Sigmoid colon (tissue), 4 donors: ENCODE measurements at regions not wholly inside any gene's neighbourhood (a gene's known extent, or its start where the extent isn't known, plus 50 kb on each side); places are given as distances from the start of the nearest gene placed in this dataset.

Experiments used
- CTCF ChIP-seq, 4 experiments: fragments of 450-650 bp in 3 of 4; fragments of 200-600 bp in 1 of 4; IDR thresholded peaks; one replicate each; pipeline ENCODE4 v1.5.1; 2016 to 2019; ENCODE audit warnings: antibody characterized with exemption in 4 of 4, mild to moderate bottlenecking in 3 of 4, moderate library complexity in 2 of 4
- POLR2A ChIP-seq, 2 donors: fragments of 450-650 bp; IDR thresholded peaks; one replicate each; pipeline ENCODE4 v1.6.1; 2016; ENCODE audit warnings: antibody characterized with exemption in 2 of 2, mild to moderate bottlenecking in 2 of 2, moderate library complexity in 2 of 2
- POLR2AphosphoS5 ChIP-seq, 4 donors: sonication (generic); formaldehyde crosslinking; IDR thresholded peaks; one replicate each; pipeline ENCODE4 v1.6.1; 2017; ENCODE audit warnings: antibody characterized with exemption in 4 of 4

GRCh38 chr12:67885375-67886169, 103.7 kb upstream of the IFNG-AS1 start:
- TF ChIP-seq CTCF (IDR thresholded peaks at IDR 0.05) (no peak), POLR2A (IDR thresholded peaks at IDR 0.05) (no peak), POLR2AphosphoS5 (IDR thresholded peaks at IDR 0.05) (no peak)
